GM19328 (cell line): ENCODE measurements at regions not wholly inside any gene's neighbourhood (a gene's known extent, or its start where the extent isn't known, plus 50 kb on each side); places are given as distances from the start of the nearest gene placed in this dataset.
A peak's percentile ranks its signal among the peaks of the same experiment; 100 is the strongest.
"Not testable (repeated sequence)": the region's sequence is repeated elsewhere in the genome, so short reads cannot be mapped to it uniquely, and the experiment has no call there.

ENCODE experiments used
- ATAC-seq: cut with Tn5 transposase; IDR thresholded peaks from one replicate; pipeline ENCODE4 v1.9.1; 2021; ENCODE audit warnings: mild to moderate bottlenecking, moderate library complexity; ENCODE audit not compliant: unreplicated experiment

GRCh38 chr6:82506526-82506925 is 142.9 kb downstream of the TPBG start:
- no peak for ATAC-seq

- no peak for ATAC-seq
These were observed 143.5 kb downstream of the TPBG start for GRCh38 chr6:82507112-82507511.

- ATAC-seq: no peak
These were observed 147.9 kb downstream of the TPBG start for GRCh38 chr6:82511546-82511945.

GRCh38 chr6:82517896-82518295 is 154.3 kb downstream of the TPBG start:
- ATAC-seq: not testable (repeated sequence)

- no peak for ATAC-seq
These were observed 157.8 kb downstream of the TPBG start for GRCh38 chr6:82521369-82521768.

GRCh38 chr6:82521861-82522260 is 158.2 kb downstream of the TPBG start:
- no peak for ATAC-seq

GRCh38 chr6:82524031-82524430 is 160.4 kb downstream of the TPBG start:
- ATAC-seq: no peak

- no peak for ATAC-seq
These were observed 162.3 kb downstream of the TPBG start for GRCh38 chr6:82525775-82526495.

- ATAC-seq: not testable (repeated sequence)
These were observed 166.4 kb downstream of the TPBG start for GRCh38 chr6:82529960-82530460.

- no peak for ATAC-seq
These were observed 171.3 kb downstream of the TPBG start for GRCh38 chr6:82534876-82535275.

- not testable (repeated sequence) for ATAC-seq
These were observed 185.9 kb downstream of the TPBG start for GRCh38 chr6:82549480-82549879.

GRCh38 chr6:82551311-82551710 is 187.7 kb downstream of the TPBG start:
- not testable (repeated sequence) for ATAC-seq

- ATAC-seq: no peak
These were observed 188.2 kb downstream of the TPBG start for GRCh38 chr6:82551831-82552230.

- no peak for ATAC-seq
These were observed 190.4 kb downstream of the TPBG start for GRCh38 chr6:82553863-82554531.

GRCh38 chr6:82554666-82555065 is 191.0 kb downstream of the TPBG start:
- no peak for ATAC-seq

GRCh38 chr6:82555801-82556200 is 192.2 kb downstream of the TPBG start:
- no peak for ATAC-seq

GRCh38 chr6:82558531-82558930 is 194.9 kb downstream of the TPBG start:
- not testable (repeated sequence) for ATAC-seq

- ATAC-seq: no peak
These were observed 204.0 kb downstream of the TPBG start for GRCh38 chr6:82567621-82568020.

GRCh38 chr6:82568290-82568993 is 204.8 kb downstream of the TPBG start:
- peak; percentile 57 for ATAC-seq

- no peak for ATAC-seq
These were observed 205.4 kb downstream of the TPBG start for GRCh38 chr6:82569022-82569421.

- ATAC-seq: no peak
These were observed 206.5 kb downstream of the TPBG start for GRCh38 chr6:82570083-82570482.

- ATAC-seq: no peak
These were observed 207.8 kb downstream of the TPBG start for GRCh38 chr6:82571455-82571854.
